C1 segment of cervical spinal cord (tissue), 14 donors: ENCODE measurements at regions not wholly inside any gene's neighbourhood (a gene's known extent, or its start where the extent isn't known, plus 50 kb on each side); places are given as distances from the start of the nearest gene placed in this dataset.

Source experiments
- DNase-seq, 14 donors: peaks; one replicate each; lab custom pipeline; 2025; lab: John Stamatoyannopoulos, UW

DNA sequence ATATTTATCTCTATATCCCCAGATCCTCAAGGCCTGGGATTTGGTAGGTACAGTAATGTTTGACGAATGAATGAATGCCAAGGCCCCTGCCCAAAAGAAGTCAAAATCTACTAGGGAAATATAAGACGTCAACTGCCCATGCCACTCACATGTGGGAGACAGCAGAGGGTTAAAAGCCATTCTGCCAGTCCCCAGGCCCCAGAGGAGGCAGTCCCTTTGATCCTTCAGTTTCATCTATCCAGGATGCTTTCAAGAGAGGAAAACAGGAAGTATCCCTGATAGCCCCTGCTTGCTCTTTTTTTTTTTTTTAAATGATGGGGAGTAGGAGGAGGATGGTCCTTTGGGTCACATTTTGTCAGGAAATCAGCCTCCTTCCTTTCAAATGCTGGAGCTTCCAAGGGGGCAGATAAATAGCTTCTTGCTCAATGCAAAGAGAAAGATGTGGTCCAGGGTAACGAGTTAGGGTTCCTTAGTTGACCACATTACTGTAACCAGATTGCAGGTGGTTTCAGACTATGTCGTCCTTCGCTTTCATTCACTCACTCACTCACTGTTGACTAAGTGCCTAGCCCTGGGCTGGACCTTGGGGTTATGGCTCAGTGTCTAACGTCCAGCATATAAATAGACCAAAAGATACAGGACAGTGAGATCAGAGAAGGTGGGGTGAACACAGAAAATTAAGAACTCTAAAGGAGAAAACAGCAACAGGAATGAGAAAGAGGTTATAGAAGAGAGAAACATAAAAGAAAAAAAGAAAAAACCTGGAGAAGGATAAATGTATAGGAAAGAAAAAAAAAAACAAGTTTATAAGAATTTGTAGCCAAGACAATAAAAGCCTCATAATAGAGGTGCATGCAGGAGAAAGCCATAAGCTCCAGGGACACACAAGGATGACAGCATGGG lies 64.6 kb upstream of the PIM1 start:
- DNase-seq = no peak

DNA sequence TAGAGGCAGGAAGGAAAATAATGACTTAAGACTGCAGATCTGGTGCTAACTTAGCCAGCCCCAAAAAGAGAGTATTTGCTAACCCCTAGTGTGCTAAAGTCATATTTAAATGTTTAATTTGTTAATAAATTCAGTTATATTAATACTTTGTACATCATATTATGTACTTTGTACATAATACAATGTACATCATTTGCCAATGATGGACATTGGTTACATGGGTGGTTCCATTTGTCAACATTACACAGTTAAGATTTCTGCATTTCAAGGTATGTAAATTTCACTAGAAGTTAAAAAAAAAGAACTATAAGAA lies 63.9 kb upstream of the PIM1 start:
- DNase-seq = no peak

DNA sequence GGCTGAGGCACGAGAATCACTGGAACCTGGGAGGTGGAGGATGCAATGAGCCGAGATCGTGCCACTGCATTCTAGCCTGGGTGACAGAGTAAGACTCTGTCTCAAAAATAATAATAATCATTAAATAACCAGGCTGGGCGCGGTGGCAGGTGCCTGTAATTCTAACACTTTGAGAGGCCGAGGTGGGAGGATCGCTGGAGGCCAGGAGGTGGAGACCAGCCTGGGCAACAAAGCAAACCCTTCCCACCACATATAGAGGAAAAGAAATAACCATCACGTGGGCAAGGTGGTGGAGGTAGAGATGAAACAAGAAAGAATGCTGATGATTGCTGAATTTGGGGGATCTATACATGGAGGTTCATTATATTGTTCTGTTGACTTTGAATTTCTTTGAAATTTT lies 63.4 kb upstream of the PIM1 start:
- DNase-seq = no peak

DNA sequence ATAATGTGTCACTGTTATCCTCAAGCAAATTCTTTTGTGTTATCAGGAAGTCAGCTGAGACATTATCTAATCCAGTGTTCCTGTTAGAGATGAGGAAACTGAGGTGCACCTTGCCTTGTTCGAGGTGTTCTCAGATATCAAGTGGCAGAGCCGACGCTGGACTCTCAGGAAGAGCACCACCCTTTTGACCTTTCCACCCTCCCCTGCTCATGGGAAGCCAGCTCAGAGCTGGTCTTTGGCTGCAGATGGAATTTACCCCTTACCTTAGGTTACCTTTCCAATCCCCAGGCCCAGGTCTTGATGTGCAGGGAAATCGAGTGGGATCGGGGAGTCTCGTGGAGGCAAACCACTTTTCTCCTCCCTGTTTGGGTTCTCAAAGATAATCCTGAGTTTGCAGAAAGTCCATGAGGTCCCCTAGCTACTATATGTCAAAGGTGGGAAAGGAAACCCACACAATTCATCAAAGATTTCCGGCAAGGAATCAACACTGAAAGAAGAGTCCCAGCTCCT lies 62.9 kb upstream of the PIM1 start:
- DNase-seq = no peak

DNA sequence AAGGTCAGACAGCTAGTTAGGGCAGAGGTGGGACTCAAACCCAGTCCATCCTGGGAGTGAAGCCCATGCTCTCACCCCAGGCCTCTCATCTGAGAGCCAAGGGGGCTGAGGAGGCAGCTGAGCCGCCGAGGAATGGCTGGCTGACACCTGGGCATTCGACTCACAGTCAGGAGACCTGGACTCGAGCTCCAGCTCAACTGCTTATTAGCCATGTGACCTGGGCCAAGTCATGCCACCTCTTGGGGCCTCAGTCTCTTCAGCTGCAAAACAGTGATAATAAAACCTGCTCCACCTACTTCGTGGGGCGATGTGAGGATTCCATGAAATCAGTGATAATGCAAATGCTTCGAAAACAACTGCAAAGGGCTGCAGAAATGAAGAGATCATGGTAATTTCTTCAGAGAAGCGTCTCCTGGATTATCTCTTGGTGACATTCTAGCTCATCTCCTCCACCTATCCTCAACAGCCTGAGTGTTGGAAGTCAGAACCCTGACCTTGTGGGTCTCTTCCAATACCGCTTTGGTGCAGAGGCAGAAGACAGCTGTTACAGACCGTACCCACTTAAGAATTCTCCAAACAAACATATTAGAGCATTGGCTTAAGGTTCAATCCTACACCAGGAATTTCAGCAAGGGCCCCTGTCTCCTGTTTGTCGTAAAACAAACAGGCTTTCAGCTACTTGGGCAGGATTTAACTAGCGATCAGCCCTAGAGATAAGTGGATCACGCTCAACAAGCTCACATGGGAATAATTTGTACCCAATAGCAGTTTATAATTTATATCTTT lies 60.0 kb upstream of the PIM1 start:
- DNase-seq = no peak

DNA sequence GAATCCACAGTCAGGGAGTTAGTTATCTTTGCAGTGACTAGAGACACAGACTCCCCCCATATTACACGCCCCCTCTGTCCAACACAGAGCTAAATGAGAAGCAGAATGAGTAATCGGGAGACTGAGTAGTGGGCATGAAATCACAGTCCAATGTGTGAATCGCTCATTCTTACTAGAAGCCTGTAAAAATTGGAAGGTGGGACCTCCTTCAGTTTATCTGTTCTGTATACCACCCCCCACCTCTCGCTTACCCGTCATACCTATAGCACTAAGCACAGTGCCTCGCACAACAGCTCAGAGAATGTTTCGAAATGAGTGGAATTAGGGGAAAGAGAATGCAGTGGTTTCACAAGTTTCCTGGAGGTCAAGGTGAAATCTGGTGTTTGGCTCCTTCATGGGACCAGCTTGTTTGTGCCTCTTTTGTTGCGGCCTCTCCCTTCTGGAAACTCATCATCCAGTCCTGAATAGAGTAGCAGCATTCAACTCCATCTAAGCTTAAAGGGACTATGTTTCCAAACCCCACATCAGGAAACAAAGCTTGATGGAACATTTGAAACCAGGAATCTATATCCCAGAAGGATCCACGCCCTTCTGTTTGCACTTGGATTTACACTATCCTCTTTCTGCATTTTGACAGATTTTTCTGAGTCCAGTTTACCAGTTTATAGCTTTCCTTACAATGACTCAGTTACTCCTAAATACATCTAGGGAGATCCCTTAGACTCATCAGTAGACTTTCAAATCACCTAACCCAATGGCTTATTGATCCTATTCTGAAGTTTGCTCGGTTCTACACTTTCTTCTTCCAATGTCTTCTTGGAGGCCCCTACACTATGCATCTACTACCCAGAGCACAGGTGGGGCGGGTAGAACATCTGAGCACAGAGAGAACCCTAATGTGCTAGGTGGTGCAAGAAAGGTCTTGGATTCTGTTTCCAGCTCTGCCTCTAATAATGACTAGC lies 59.2 kb upstream of the PIM1 start:
- no peak for DNase-seq

DNA sequence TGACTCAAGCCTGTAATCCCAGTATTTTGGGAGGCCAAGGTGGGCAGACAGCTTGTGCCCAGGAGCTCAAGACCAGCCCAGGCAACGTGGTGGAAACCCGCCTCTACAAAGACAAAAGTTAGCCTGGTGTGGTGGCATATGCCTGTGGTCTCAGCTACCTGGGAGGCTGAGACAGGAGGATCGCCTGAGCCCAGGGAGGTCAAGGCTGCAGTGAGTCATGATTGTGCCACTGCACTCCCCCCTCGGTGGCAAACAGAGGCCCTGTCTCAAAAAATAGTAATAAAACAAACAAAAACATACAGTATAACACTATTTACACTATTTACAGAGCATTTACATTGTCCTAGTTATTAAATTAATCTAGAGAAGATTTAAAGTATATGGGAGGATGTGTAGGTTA lies 56.0 kb upstream of the PIM1 start:
- no peak for DNase-seq

DNA sequence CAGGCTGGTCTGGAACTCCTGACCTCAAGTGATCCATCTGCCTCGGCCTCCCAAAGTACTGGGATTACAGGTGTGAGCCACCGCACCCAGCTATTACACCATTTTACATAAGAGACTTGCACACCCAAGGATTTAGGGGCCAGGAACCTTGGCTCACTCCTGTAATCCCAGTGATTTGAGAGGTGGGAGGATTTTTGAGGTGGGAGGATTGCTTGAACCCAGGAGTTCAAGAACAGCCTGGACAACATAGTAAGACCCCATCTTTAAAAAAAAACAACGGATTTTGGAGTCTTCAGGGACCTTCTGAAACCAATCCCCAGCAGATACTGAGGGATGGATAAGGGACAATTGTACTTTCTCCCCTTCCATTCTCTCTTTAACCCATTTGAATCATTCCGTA lies 55.3 kb upstream of the PIM1 start:
- DNase-seq = no peak

DNA sequence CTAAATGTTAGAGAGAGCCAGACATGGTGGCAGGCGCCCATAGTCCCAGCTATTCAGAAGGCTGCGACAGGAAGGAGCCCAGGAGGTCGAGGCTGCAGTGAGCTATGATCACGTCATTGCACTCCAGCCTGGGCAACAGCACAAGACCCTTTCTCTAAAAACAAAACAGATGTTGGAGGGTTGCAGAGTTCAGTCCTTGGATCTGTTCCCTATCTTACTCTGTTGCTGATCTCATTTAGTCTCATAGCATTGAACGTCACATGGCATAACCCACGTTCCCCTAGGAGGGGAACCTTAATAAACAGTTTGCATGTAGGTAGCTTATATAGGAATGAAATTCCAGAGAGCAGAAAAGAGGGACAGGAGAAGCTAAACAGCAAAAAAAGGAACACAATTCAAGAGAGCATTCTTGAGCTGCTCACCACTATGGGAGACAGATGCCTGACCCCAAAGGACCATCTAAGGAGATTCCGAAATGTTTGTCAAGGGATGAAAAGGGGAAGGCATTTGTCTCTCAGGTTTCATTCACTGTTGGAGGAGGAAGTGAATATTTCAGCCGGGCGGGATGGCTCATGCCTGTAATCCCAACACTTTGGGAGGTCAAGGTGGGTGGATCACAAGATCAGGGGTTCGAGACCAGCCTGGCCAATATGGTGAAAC lies 54.6 kb upstream of the PIM1 start:
- DNase-seq = no peak

DNA sequence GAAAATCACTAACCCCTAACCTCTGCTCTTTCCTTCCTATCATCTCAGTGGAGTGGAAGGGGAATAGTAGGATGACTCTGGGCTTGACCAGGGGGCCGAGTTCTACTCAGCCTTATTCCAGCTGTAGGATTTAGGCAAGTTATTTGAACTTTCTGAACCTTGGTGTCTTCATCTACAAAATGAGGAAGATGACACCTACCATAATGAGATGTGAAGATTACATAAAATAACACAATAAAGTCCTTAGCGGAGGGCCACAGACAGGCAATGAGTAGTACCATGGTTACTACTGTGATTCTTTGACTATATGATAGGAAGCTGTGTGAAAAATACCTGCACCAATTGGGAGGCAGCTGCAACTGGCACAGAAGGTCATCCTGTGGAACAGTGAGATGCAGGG lies 53.6 kb upstream of the PIM1 start:
- no peak for DNase-seq

DNA sequence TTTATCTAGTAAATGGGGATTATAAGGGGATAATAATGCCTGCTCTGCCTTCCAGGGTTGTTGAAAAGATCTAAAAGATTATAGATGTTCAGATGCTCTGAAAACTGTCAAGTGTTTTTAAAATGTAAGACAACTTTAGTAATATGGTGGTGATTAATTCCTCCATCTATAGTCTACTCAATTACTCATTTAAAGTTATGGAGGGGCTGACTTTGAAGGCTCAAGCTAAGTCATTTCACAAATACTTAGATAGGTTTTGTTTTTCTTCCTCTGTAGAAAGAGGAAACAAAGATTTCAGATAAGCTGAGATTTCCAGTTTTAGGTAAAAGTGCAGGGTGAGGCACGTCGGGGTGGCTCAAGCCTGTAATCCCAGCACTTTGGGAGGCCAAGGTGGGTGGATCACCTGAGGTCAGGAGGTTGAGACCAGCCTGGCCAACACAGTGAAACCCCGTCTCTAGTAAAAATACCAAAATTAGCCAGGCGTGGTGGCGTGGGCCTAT lies 50.5 kb upstream of the PIM1 start:
- no peak for DNase-seq
